A549 (cell line): ENCODE measurements at regions not wholly inside any gene's neighbourhood (a gene's known extent, or its start where the extent isn't known, plus 50 kb on each side); places are given as distances from the start of the nearest gene placed in this dataset.

Experiments used
- ATAC-seq, 2 experiments: fragments of 200-7000 bp in 1 of 2; fragments of >200 bp in 1 of 2; cut with Nextera tagmentation in 1 of 2; cut with Tn5 transposase in 1 of 2; 3 replicates each; pipeline versions ENCODE4 v1.8.0 to v1.9.1; 2018 to 2020; ENCODE audit warnings: mild to moderate bottlenecking in 1 of 2, moderate library complexity in 1 of 2
- CTCF ChIA-PET: fragments of 300-600 bp; sonication (Branson Sonifier 250); formaldehyde crosslinking; extraction: SDS; loops from one replicate; lab custom pipeline; 2021; ENCODE audit warnings: antibody characterized with exemption, inconsistent platforms; lab: Yijun Ruan, JAX
- POLR2A ChIA-PET: fragments of 350-600 bp; formaldehyde crosslinking; extraction: SDS; loops from one replicate; lab custom pipeline; 2021; ENCODE audit warnings: antibody characterized with exemption, inconsistent platforms; lab: Yijun Ruan, JAX
- DNase-seq, 2 experiments: peaks; one replicate each; pipeline versions ENCODE4 v3.0.0 to v3.0.0-alpha.2; 2011 to 2016; ENCODE audit warnings: low read depth in 1 of 2, low spot score in 1 of 2
- FAIRE-seq: peaks from 2 replicates; lab custom pipeline; 2011; peaks lifted over from hg19 to GRCh38; lab: Jason Lieb, UNC
- H3K27ac ChIP-seq, 2 experiments: fragments of >200 bp; sonication (Bioruptor Twin); formaldehyde crosslinking; 3 replicates each; pipeline ENCODE4 v1.5.1; 2016 to 2017
- H3K4me1 ChIP-seq: fragments of >200 bp; sonication (Bioruptor Twin); formaldehyde crosslinking; 3 replicates; pipeline ENCODE4 v1.6.1; 2016
- H3K4me2 ChIP-seq: fragments of >200 bp; sonication (Bioruptor Twin); formaldehyde crosslinking; 3 replicates; pipeline ENCODE4 v1.6.1; 2016
- H3K4me3 ChIP-seq: fragments of >200 bp; sonication (Bioruptor Twin); formaldehyde crosslinking; 3 replicates; pipeline ENCODE4 v1.5.1; 2016
- H3K9me3 ChIP-seq: fragments of >200 bp; sonication (Bioruptor Twin); formaldehyde crosslinking; 3 replicates; pipeline ENCODE4 v1.6.1; 2016
- BHLHE40 ChIP-seq: IDR thresholded peaks from 2 replicates; pipeline ENCODE4 v1.6.1; 2012; ENCODE audit warnings: low read depth, low read length, inconsistent platforms
- CBX2 ChIP-seq: fragments of 200-600 bp; sonication (generic); IDR thresholded peaks from 2 replicates; pipeline ENCODE4 v1.6.1; 2016; ENCODE audit warnings: low read depth, mild to moderate bottlenecking, borderline replicate concordance
- CTCF ChIP-seq: fragments of >200 bp; sonication (Bioruptor Twin); formaldehyde crosslinking; IDR thresholded peaks from 3 replicates; pipeline ENCODE4 v1.5.1; 2016
- EHF ChIP-seq: fragments of 250-450 bp; sonication (Bioruptor Pico); IDR thresholded peaks from 2 replicates; pipeline ENCODE4 v1.5.0; 2020; ENCODE audit warnings: mild to moderate bottlenecking
- FOXS1 ChIP-seq: fragments of 250-450 bp; sonication (Bioruptor Pico); IDR thresholded peaks from 2 replicates; pipeline ENCODE4 v1.5.0; 2020; ENCODE audit warnings: mild to moderate bottlenecking, moderate library complexity
- GATA3 ChIP-seq: IDR thresholded peaks from 2 replicates; pipeline ENCODE4 v1.6.1; 2012; ENCODE audit warnings: borderline replicate concordance
- HES2 ChIP-seq: fragments of >200 bp; sonication (Bioruptor Twin); formaldehyde crosslinking; IDR thresholded peaks from 2 replicates; pipeline ENCODE4 v1.6.1; 2016
- HMGXB4 ChIP-seq: fragments of 250-450 bp; sonication (Bioruptor Pico); IDR thresholded peaks from 2 replicates; pipeline ENCODE4 v1.5.0; 2021; ENCODE audit warnings: mild to moderate bottlenecking, moderate library complexity, borderline replicate concordance
- HOXA7 ChIP-seq: fragments of 250-450 bp; sonication (Bioruptor Pico); IDR thresholded peaks from 2 replicates; pipeline ENCODE4 v1.5.0; 2020; ENCODE audit warnings: mild to moderate bottlenecking, moderate library complexity
- MAFK ChIP-seq: fragments of 450-650 bp; IDR thresholded peaks from 2 replicates; pipeline ENCODE4 v1.6.1; 2014; ENCODE audit not compliant: partially characterized antibody
- MAX ChIP-seq: IDR thresholded peaks from 2 replicates; pipeline ENCODE4 v1.6.1; 2012
- MYC ChIP-seq: IDR thresholded peaks from 2 replicates; pipeline ENCODE4 v1.6.1; 2012; ENCODE audit warnings: mild to moderate bottlenecking, inconsistent platforms, low read length, improper control_type of control experiment, borderline replicate concordance
- NFE2L2 ChIP-seq: fragments of 150-350 bp; conservative IDR thresholded peaks from 2 replicates; pipeline ENCODE4 v1.6.1; 2014; ENCODE audit warnings: low read length
- PHF8 ChIP-seq: fragments of 200-600 bp; sonication (generic); IDR thresholded peaks from 2 replicates; pipeline ENCODE4 v1.6.1; 2016; ENCODE audit warnings: low read depth, mild to moderate bottlenecking, antibody characterized with exemption, moderate library complexity, borderline replicate concordance
- RAD21 ChIP-seq, 2 experiments: fragments of >200 bp in 1 of 2; sonication (Bioruptor Twin) in 1 of 2; formaldehyde crosslinking in 1 of 2; IDR thresholded peaks in 1 of 2; conservative IDR thresholded peaks in 1 of 2; 2 replicates in 1 of 2; 3 replicates in 1 of 2; pipeline ENCODE4 v1.6.1; 2012 to 2018; ENCODE audit warnings: inconsistent platforms in 1 of 2
- RARB ChIP-seq: fragments of 250-450 bp; sonication (Bioruptor Pico); IDR thresholded peaks from 2 replicates; pipeline ENCODE4 v1.8.0; 2021; ENCODE audit warnings: mild to moderate bottlenecking, moderate library complexity
- RCOR1 ChIP-seq: fragments of 150-350 bp; IDR thresholded peaks from 2 replicates; pipeline ENCODE4 v1.6.1; 2014; ENCODE audit warnings: antibody characterized with exemption, low read length, low read depth
- SMC3 ChIP-seq: fragments of >200 bp; sonication (Bioruptor Twin); formaldehyde crosslinking; IDR thresholded peaks from 3 replicates; pipeline ENCODE4 v1.6.1; 2018; ENCODE audit warnings: inconsistent platforms
- SREBF2 ChIP-seq: fragments of 450-650 bp; IDR thresholded peaks from 2 replicates; pipeline ENCODE4 v1.6.1; 2014; ENCODE audit warnings: mild to moderate bottlenecking, moderate library complexity
- TFCP2L1 ChIP-seq: fragments of 250-450 bp; sonication (Bioruptor Pico); IDR thresholded peaks from 2 replicates; pipeline ENCODE4 v1.5.0; 2021; ENCODE audit warnings: mild to moderate bottlenecking
- USF2 ChIP-seq: fragments of 450-650 bp; IDR thresholded peaks from 2 replicates; pipeline ENCODE4 v1.6.1; 2014; ENCODE audit warnings: antibody characterized with exemption
- ZC3H11A ChIP-seq: fragments of 450-650 bp; IDR thresholded peaks from 2 replicates; pipeline ENCODE4 v1.6.1; 2014; ENCODE audit warnings: antibody characterized with exemption, mild to moderate bottlenecking
- ZNF302 ChIP-seq: fragments of 250-450 bp; sonication (Bioruptor Pico); IDR thresholded peaks from 2 replicates; pipeline ENCODE4 v1.9.0; 2021; ENCODE audit warnings: inconsistent platforms, mild to moderate bottlenecking, moderate library complexity
- WGBS: methylation state at CpG from one replicate; pipeline ENCODE4 v1.1.6; 2017; ENCODE audit errors: missing lambda C conversion rate; 5-methylcytosine and 5-hydroxymethylcytosine counted together

GRCh38 chr4:187010052-187010451 lies 286.4 kb upstream of the FAT1 start (continued):
- no peak for TF ChIP-seq PHF8
- TF ChIP-seq FOXS1 (CRISPR knock-in tag), result no peak

GRCh38 chr4:187016101-187016500 lies 292.4 kb upstream of the FAT1 start:
- no peak for FAIRE-seq
- DNase-seq, result no peak
- H3K9me3 ChIP-seq, result no peaks in the 10 kb centered on the region
- H3K4me3 ChIP-seq, result no peak overlapping the region
- ATAC-seq, result no peak
- no peak overlapping the region for H3K4me2 ChIP-seq
- H3K4me1 ChIP-seq, result no peaks in the 10 kb centered on the region
- CTCF ChIA-PET, result no interaction called here
- WGBS, result 45% methylated on average over 3 of the region's 3 CpGs
- no peak overlapping the region for H3K27ac ChIP-seq
- TF ChIP-seq CBX2 (no peak), RCOR1 (no peak), HOXA7 (CRISPR knock-in tag) (no peak), PHF8 (no peak), HES2 (no peak), ZNF302 (no peak), HMGXB4 (CRISPR knock-in tag) (no peak), FOXS1 (CRISPR knock-in tag) (no peak), RARB (no peak), CTCF (no peak), GATA3 (no peak), SREBF2 (no peak), TFCP2L1 (no peak), MYC (no peak), RAD21 (conservative IDR thresholded peaks at IDR 0.05 in 1 of 2, IDR thresholded peaks at IDR 0.05 in 1 of 2) (no peak), ZC3H11A (no peak), SMC3 (no peak), MAX (no peak), EHF (no peak)
- POLR2A ChIA-PET, result no interaction called here

GRCh38 chr4:187017147-187017546 lies 293.5 kb upstream of the FAT1 start:
- ATAC-seq (no peak), FAIRE-seq (no peak), DNase-seq (no peak)
- H3K9me3 ChIP-seq, result no peaks in the 10 kb centered on the region
- POLR2A ChIA-PET, result no interaction called here
- 45% methylated on average over 3 of the region's 3 CpGs for WGBS
- H3K4me2 ChIP-seq, result no peak overlapping the region
- TF ChIP-seq CTCF, result no peak
- TF ChIP-seq MAX, result no peak
- no peak for TF ChIP-seq BHLHE40
- TF ChIP-seq USF2, result no peak
- no peak for TF ChIP-seq NFE2L2
- TF ChIP-seq MAFK, result no peak
- TF ChIP-seq GATA3, result no peak
- no peak for TF ChIP-seq PHF8
- no peak overlapping the region for H3K27ac ChIP-seq
- CTCF ChIA-PET, result no interaction called here
- H3K4me3 ChIP-seq, result no peak overlapping the region
- H3K4me1 ChIP-seq, result no peaks in the 10 kb centered on the region
